Muscle of leg (tissue), 3 donors: ENCODE measurements at regions not wholly inside any gene's neighbourhood (a gene's known extent, or its start where the extent isn't known, plus 50 kb on each side); places are given as distances from the start of the nearest gene placed in this dataset.
"Not testable (repeated sequence)": the region's sequence is repeated elsewhere in the genome, so short reads cannot be mapped to it uniquely, and the experiment has no call there.

ENCODE experiments used
- DNase-seq: peaks from one replicate; pipeline ENCODE4 v3.0.0; 2013
- H3K27ac ChIP-seq: one replicate; pipeline ENCODE4 v1.5.1; 2013; ENCODE audit warnings: mild to moderate bottlenecking, low read length, control low read depth
- H3K27me3 ChIP-seq: one replicate; pipeline ENCODE4 v1.6.1; 2013; ENCODE audit warnings: low read length; ENCODE audit not compliant: control insufficient read depth, insufficient read depth
- H3K36me3 ChIP-seq: one replicate; pipeline ENCODE4 v1.6.1; 2013; ENCODE audit warnings: low read length; ENCODE audit not compliant: control insufficient read depth, insufficient read depth
- H3K4me1 ChIP-seq: one replicate; pipeline ENCODE4 v1.6.1; 2013; ENCODE audit warnings: low read length; ENCODE audit not compliant: control insufficient read depth, insufficient read depth
- H3K4me3 ChIP-seq: one replicate; pipeline ENCODE4 v1.5.1; 2013; ENCODE audit warnings: low read length, control low read depth
- H3K9me3 ChIP-seq: replicated peaks from 2 replicates; pipeline ENCODE4 v1.6.1; 2013; ENCODE audit warnings: low read depth, low read length; ENCODE audit not compliant: control insufficient read depth
- WGBS: methylation state at CpG from one replicate; pipeline ENCODE4 v1.1.5; 2013; ENCODE audit warnings: missing lambda C conversion rate; ENCODE audit not compliant: insufficient coverage; 5-methylcytosine and 5-hydroxymethylcytosine counted together

GRCh38 chr4:130033657-130034056 is 937.7 kb downstream of the C4orf33 start:
- not testable (repeated sequence) for H3K9me3 ChIP-seq, H3K4me3 ChIP-seq, H3K36me3 ChIP-seq, H3K4me1 ChIP-seq, H3K27ac ChIP-seq, H3K27me3 ChIP-seq, DNase-seq
- no CpG with 5 or more reads among the region's 7 CpGs for WGBS

- no peaks in the 10 kb centered on the region for H3K9me3 ChIP-seq
- no peak for DNase-seq
Measured at GRCh38 chr4:130034876-130035275, 938.9 kb downstream of the C4orf33 start.

GRCh38 chr4:130035391-130035790 is 939.4 kb downstream of the C4orf33 start:
- WGBS = no CpG with 5 or more reads among the region's 1 CpG
- no peak for DNase-seq
- H3K36me3 ChIP-seq = no peaks in the 10 kb centered on the region

More at GRCh38 chr4:130034876-130035275, 938.9 kb downstream of the C4orf33 start:
- no peaks in the 10 kb centered on the region for H3K4me1 ChIP-seq
- no peak overlapping the region for H3K27ac ChIP-seq
- H3K36me3 ChIP-seq = no peaks in the 10 kb centered on the region
- no peak overlapping the region for H3K4me3 ChIP-seq
- H3K27me3 ChIP-seq = no peaks in the 10 kb centered on the region

DNA sequence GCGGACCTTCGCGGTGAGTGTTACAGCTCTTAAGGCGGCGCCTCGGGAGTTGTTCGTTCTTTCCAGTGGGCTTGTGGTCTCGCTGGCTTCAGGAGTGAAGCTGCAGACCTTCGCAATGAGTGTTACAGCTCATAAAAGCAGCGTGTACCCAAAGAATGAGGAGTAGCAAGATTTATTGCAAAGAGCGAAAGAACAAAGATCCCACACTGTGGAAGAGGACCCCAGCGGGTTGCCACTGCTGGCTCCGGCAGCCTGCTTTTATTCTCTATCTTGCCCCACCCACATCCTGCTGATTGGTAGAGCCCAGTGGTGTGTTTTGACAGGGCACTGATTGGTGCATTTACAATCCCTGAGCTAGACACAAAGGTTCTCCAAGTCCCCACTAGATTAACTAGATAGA is 941.9 kb downstream of the C4orf33 start:
- H3K4me1 ChIP-seq, H3K27me3 ChIP-seq, H3K9me3 ChIP-seq, H3K36me3 ChIP-seq, H3K4me3 ChIP-seq, H3K27ac ChIP-seq, DNase-seq: not testable (repeated sequence)
- 95% methylated on average over 10 of the region's 13 CpGs for WGBS

More at GRCh38 chr4:130035391-130035790, 939.4 kb downstream of the C4orf33 start:
- no peaks in the 10 kb centered on the region for H3K9me3 ChIP-seq
- no peaks in the 10 kb centered on the region for H3K4me1 ChIP-seq
- no peaks in the 10 kb centered on the region for H3K27me3 ChIP-seq
- no peak overlapping the region for H3K4me3 ChIP-seq
- H3K27ac ChIP-seq = no peak overlapping the region

- H3K4me3 ChIP-seq, H3K36me3 ChIP-seq, H3K27me3 ChIP-seq, H3K27ac ChIP-seq, H3K4me1 ChIP-seq, DNase-seq, H3K9me3 ChIP-seq: not testable (repeated sequence)
- 97% methylated on average over 29 of the region's 32 CpGs for WGBS
Measured at GRCh38 chr4:130038540-130038939, 942.6 kb downstream of the C4orf33 start.

DNA sequence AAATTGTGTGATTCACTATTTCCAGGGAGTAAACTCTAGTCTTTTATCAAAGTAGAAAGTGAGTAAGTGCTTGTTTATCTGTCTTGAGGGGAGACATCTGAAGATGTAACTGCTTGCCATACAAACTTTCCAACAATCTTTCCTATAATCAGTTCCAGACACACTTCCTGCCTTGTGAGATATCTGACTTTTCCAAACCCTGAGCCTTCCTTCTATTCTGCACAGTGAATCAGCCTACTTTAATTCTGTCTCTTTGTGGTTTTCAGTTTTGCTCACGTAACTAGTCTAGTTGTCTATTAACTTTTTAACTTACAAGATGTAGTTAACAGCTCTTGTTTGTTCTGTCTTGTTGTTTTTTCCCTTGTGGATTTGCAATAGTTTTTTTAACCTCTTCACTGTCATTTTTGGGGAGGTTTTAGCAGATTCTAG is 947.8 kb downstream of the C4orf33 start:
- Histone ChIP-seq H3K4me3 (no peak overlapping the region), H3K36me3 (no peaks in the 10 kb centered on the region), H3K9me3 (no peaks in the 10 kb centered on the region), H3K27me3 (no peaks in the 10 kb centered on the region), H3K4me1 (no peaks in the 10 kb centered on the region), H3K27ac (no peak overlapping the region)
- DNase-seq = peak; percentile 73
- no CpG with 5 or more reads among the region's 1 CpG for WGBS

- 83% methylated on average over 1 of the region's 3 CpGs for WGBS
- Histone ChIP-seq H3K36me3 (no peaks in the 10 kb centered on the region), H3K9me3 (no peaks in the 10 kb centered on the region), H3K4me1 (no peaks in the 10 kb centered on the region), H3K27me3 (no peaks in the 10 kb centered on the region), H3K27ac (no peak overlapping the region), H3K4me3 (no peak overlapping the region)
- DNase-seq = no peak
Measured at GRCh38 chr4:130044788-130045531, 949.0 kb downstream of the C4orf33 start.

DNA sequence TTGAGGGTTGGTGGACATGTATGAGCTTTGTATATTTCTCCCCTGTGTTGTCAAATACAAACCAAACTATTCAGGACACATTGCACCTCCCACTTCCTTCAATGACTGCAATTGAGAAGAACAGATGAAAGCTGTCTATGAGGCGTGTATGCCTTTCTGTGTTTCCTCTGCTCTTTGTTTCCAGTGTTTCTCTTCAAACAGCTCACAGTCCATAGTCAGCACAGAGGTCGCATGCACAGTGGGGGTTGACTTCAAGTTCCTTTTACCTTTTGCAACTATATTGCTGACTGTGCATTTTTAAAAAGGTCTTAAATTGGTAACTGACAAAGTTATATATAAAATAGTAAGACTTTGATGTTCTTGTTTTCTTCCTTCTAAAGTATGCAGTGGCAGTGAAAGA is 957.8 kb downstream of the C4orf33 start:
- no peak for DNase-seq
- WGBS = no CpG with 5 or more reads among the region's 2 CpGs
- no peaks in the 10 kb centered on the region for H3K9me3 ChIP-seq
- H3K4me1 ChIP-seq = no peaks in the 10 kb centered on the region
- H3K4me3 ChIP-seq = no peak overlapping the region
- H3K36me3 ChIP-seq = no peaks in the 10 kb centered on the region
- no peak overlapping the region for H3K27ac ChIP-seq
- H3K27me3 ChIP-seq = no peaks in the 10 kb centered on the region

GRCh38 chr4:130054908-130055307 is 959.0 kb downstream of the C4orf33 start:
- WGBS = no CpG with 5 or more reads among the region's 1 CpG

GRCh38 chr4:130056286-130056685 is 960.3 kb downstream of the C4orf33 start:
- no peaks in the 10 kb centered on the region for H3K36me3 ChIP-seq
- H3K27me3 ChIP-seq = no peaks in the 10 kb centered on the region
- H3K9me3 ChIP-seq = no peaks in the 10 kb centered on the region
- no CpG with 5 or more reads among the region's 2 CpGs for WGBS
- H3K4me1 ChIP-seq = no peaks in the 10 kb centered on the region
- DNase-seq = no peak
- no peak overlapping the region for H3K4me3 ChIP-seq
- no peak overlapping the region for H3K27ac ChIP-seq

More at GRCh38 chr4:130054908-130055307, 959.0 kb downstream of the C4orf33 start:
- DNase-seq = no peak
- Histone ChIP-seq H3K4me1 (no peaks in the 10 kb centered on the region), H3K27ac (no peak overlapping the region), H3K4me3 (no peak overlapping the region), H3K36me3 (no peaks in the 10 kb centered on the region), H3K27me3 (no peaks in the 10 kb centered on the region), H3K9me3 (no peaks in the 10 kb centered on the region)

- no peak overlapping the region for H3K27ac ChIP-seq
- H3K36me3 ChIP-seq = no peaks in the 10 kb centered on the region
- H3K4me3 ChIP-seq = no peak overlapping the region
- WGBS = no CpG with 5 or more reads among the region's 2 CpGs
- H3K27me3 ChIP-seq = no peaks in the 10 kb centered on the region
- no peaks in the 10 kb centered on the region for H3K4me1 ChIP-seq
- no peaks in the 10 kb centered on the region for H3K9me3 ChIP-seq
- peak; percentile 72 for DNase-seq
Measured at GRCh38 chr4:130064471-130064870, 968.5 kb downstream of the C4orf33 start.
